Neural progenitor cell (in vitro differentiated cells): ENCODE measurements at regions not wholly inside any gene's neighbourhood (a gene's known extent, or its start where the extent isn't known, plus 50 kb on each side); places are given as distances from the start of the nearest gene placed in this dataset.

ENCODE experiments used
- EZH2 ChIP-seq: fragments of 200-600 bp; sonication (generic); IDR thresholded peaks from 2 replicates; pipeline ENCODE4 v1.6.1; 2017; ENCODE audit warnings: antibody characterized with exemption, mild to moderate bottlenecking, moderate library complexity
- TF ChIP-seq, protein P1 (sequence below): fragments of 200-600 bp; sonication (generic); IDR thresholded peaks from 2 replicates; pipeline ENCODE4 v1.5.1; 2017; ENCODE audit warnings: antibody characterized with exemption, mild to moderate bottlenecking

DNA sequence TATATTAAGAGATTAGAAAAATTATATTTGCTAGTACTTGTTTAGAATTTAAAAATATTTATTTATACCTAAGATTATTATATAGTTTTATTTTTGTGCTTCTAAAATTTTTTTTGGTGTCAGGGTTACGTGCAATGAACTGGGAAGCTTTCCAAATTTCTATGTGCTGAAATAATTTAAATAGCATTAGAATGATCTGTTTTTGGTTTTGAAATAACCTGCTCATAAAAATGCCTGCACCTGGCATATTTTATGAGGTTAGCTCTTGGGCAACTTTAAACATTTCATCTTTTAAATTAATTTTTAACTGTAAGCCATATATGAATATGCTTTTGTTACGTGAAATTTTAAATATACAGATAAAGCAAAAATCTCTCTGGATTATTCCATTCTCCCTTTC, 482.5 kb downstream of the GLRX3 start:
- TF ChIP-seq, protein P1, sequence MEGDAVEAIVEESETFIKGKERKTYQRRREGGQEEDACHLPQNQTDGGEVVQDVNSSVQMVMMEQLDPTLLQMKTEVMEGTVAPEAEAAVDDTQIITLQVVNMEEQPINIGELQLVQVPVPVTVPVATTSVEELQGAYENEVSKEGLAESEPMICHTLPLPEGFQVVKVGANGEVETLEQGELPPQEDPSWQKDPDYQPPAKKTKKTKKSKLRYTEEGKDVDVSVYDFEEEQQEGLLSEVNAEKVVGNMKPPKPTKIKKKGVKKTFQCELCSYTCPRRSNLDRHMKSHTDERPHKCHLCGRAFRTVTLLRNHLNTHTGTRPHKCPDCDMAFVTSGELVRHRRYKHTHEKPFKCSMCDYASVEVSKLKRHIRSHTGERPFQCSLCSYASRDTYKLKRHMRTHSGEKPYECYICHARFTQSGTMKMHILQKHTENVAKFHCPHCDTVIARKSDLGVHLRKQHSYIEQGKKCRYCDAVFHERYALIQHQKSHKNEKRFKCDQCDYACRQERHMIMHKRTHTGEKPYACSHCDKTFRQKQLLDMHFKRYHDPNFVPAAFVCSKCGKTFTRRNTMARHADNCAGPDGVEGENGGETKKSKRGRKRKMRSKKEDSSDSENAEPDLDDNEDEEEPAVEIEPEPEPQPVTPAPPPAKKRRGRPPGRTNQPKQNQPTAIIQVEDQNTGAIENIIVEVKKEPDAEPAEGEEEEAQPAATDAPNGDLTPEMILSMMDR = no peak
- TF ChIP-seq EZH2 = no peak
